GM23338 (cell line): ENCODE measurements at regions not wholly inside any gene's neighbourhood (a gene's known extent, or its start where the extent isn't known, plus 50 kb on each side); places are given as distances from the start of the nearest gene placed in this dataset.

ENCODE experiments used
- ATAC-seq: fragments of 200-7000 bp; cut with Tn5 transposase; 3 replicates; pipeline ENCODE4 v1.9.1; 2020
- DNase-seq: peaks from one replicate; pipeline ENCODE4 v3.0.0-alpha.2; 2015; ENCODE audit warnings: low spot score
- H2AFZ ChIP-seq: fragments of 200-600 bp; sonication (generic); 2 replicates; pipeline ENCODE4 v1.8.0; 2016; ENCODE audit warnings: antibody characterized with exemption, mild to moderate bottlenecking, moderate library complexity
- H3F3A ChIP-seq: fragments of 200-600 bp; sonication (generic); replicated peaks from 2 replicates; pipeline ENCODE4 v1.8.0; 2017; ENCODE audit warnings: antibody characterized with exemption, mixed run types, low read depth
- H3K27ac ChIP-seq: fragments of 200-600 bp; sonication (generic); 2 replicates; pipeline ENCODE4 v1.6.1; 2016; ENCODE audit warnings: low read depth
- H3K27me3 ChIP-seq: fragments of 200-600 bp; sonication (generic); 2 replicates; pipeline ENCODE4 v1.8.0; 2016; ENCODE audit warnings: mild to moderate bottlenecking, mixed run types, moderate library complexity; ENCODE audit not compliant: insufficient read depth
- H3K36me3 ChIP-seq: fragments of 200-600 bp; sonication (generic); 2 replicates; pipeline ENCODE4 v1.8.0; 2016; ENCODE audit warnings: mild to moderate bottlenecking; ENCODE audit not compliant: insufficient read depth
- H3K4me1 ChIP-seq: fragments of 200-600 bp; sonication (generic); 2 replicates; pipeline ENCODE4 v1.8.0; 2016; ENCODE audit warnings: mild to moderate bottlenecking, moderate library complexity; ENCODE audit not compliant: insufficient read depth
- H3K4me2 ChIP-seq: fragments of 200-600 bp; sonication (generic); 2 replicates; pipeline ENCODE4 v1.7.1; 2017; ENCODE audit warnings: mixed run types
- H3K4me3 ChIP-seq: fragments of 200-600 bp; sonication (generic); 2 replicates; pipeline ENCODE4 v1.6.1; 2016; ENCODE audit warnings: mixed run types
- H3K79me2 ChIP-seq: fragments of 200-600 bp; sonication (generic); replicated peaks from 2 replicates; pipeline ENCODE4 v1.8.0; 2017; ENCODE audit warnings: mild to moderate bottlenecking; ENCODE audit not compliant: insufficient read depth
- H3K9me2 ChIP-seq: fragments of 200-600 bp; sonication (generic); 2 replicates; pipeline ENCODE4 v1.8.0; 2017; ENCODE audit not compliant: insufficient read depth
- H4K20me1 ChIP-seq: fragments of 200-600 bp; sonication (generic); replicated peaks from 2 replicates; pipeline ENCODE4 v1.8.0; 2017; ENCODE audit warnings: mild to moderate bottlenecking; ENCODE audit not compliant: insufficient read depth
- H3K27ac Mint-ChIP-seq: 2 replicates; pipeline ENCODE4 v1.8.0; 2020; ENCODE audit warnings: inconsistent platforms, mild to moderate bottlenecking, moderate library complexity, mixed read lengths
- H3K27me3 Mint-ChIP-seq: 3 replicates; pipeline ENCODE4 v1.8.0; 2022; ENCODE audit warnings: low read depth, mild to moderate bottlenecking, moderate library complexity, mixed read lengths, inconsistent platforms; ENCODE audit not compliant: insufficient read depth, poor library complexity
- H3K36me3 Mint-ChIP-seq: 3 replicates; pipeline ENCODE4 v1.8.0; 2021; ENCODE audit warnings: low read depth, mild to moderate bottlenecking, inconsistent platforms, moderate library complexity, mixed read lengths
- H3K4me1 Mint-ChIP-seq: 3 replicates; pipeline ENCODE4 v1.8.0; 2020; ENCODE audit warnings: mild to moderate bottlenecking, inconsistent platforms, mixed read lengths
- H3K4me3 Mint-ChIP-seq: 3 replicates; pipeline ENCODE4 v1.8.0; 2021; ENCODE audit warnings: moderate library complexity, mild to moderate bottlenecking, inconsistent platforms, mixed read lengths
- H3K9me3 Mint-ChIP-seq: 3 replicates; pipeline ENCODE4 v1.8.0; 2020; ENCODE audit warnings: moderate library complexity, mild to moderate bottlenecking, inconsistent platforms, mixed read lengths
- CREB1 ChIP-seq: fragments of 250-450 bp; sonication (Bioruptor Pico); IDR thresholded peaks from 2 replicates; pipeline ENCODE4 v1.5.0; 2020; ENCODE audit warnings: low read depth, mild to moderate bottlenecking, moderate library complexity
- CTCF ChIP-seq, 2 experiments: fragments of 200-600 bp in 1 of 2; sonication (generic) in 1 of 2; conservative IDR thresholded peaks; 2 replicates each; pipeline versions ENCODE4 v1.5.1 to v1.6.1; 2016 to 2017; ENCODE audit warnings: antibody characterized with exemption in 2 of 2, low read depth in 2 of 2, mild to moderate bottlenecking in 2 of 2, moderate library complexity in 1 of 2
- EZH2 ChIP-seq: fragments of 200-600 bp; sonication (generic); IDR thresholded peaks from one replicate; pipeline ENCODE4 v1.8.0; 2017; ENCODE audit warnings: antibody characterized with exemption, mild to moderate bottlenecking, low read depth; ENCODE audit not compliant: unreplicated experiment
- EZH2phosphoT487 ChIP-seq: fragments of 200-600 bp; sonication (generic); IDR thresholded peaks from one replicate; pipeline ENCODE4 v1.8.1; 2018; ENCODE audit warnings: antibody characterized with exemption; ENCODE audit not compliant: unreplicated experiment
- JUNB ChIP-seq: IDR thresholded peaks from one replicate; pipeline ENCODE4 v1.6.1; 2016; ENCODE audit warnings: antibody characterized with exemption; ENCODE audit not compliant: unreplicated experiment
- NANOG ChIP-seq: IDR thresholded peaks from 2 replicates; pipeline ENCODE4 v1.6.1; 2016; ENCODE audit warnings: antibody characterized with exemption, borderline replicate concordance
- POLR2AphosphoS5 ChIP-seq: IDR thresholded peaks from 2 replicates; pipeline ENCODE4 v1.6.1; 2016; ENCODE audit warnings: antibody characterized with exemption, low read depth
- ZNF462 ChIP-seq: fragments of 250-450 bp; sonication (Bioruptor Pico); IDR thresholded peaks from 2 replicates; pipeline ENCODE4 v1.5.0; 2020; ENCODE audit warnings: mild to moderate bottlenecking, moderate library complexity

- H3K27me3 Mint-ChIP-seq = peaks cover 3% of the 10 kb centered on the region
- DNase-seq = no peak
- no peak overlapping the region for H3K4me3 ChIP-seq
- H3K27ac ChIP-seq = no peak overlapping the region
- TF ChIP-seq POLR2AphosphoS5 = no peak
- TF ChIP-seq CTCF (conservative IDR thresholded peaks at IDR 0.05; ENCODE audit: low read depth in 2 of 2) = no peak
- TF ChIP-seq EZH2 = no peak
- no peak for TF ChIP-seq NANOG
- TF ChIP-seq JUNB = no peak
- no peak for TF ChIP-seq CREB1
- no peak for TF ChIP-seq EZH2phosphoT487
- TF ChIP-seq ZNF462 (CRISPR knock-in tag) = no peak
- peaks cover 3% of the 10 kb centered on the region; the same call in 1 of the 3 replicates for H3K36me3 Mint-ChIP-seq
- H3K4me1 ChIP-seq = no peaks in the 10 kb centered on the region
- ATAC-seq = no peak
- no peak overlapping the region for H3K4me3 Mint-ChIP-seq
- no peaks in the 10 kb centered on the region for H3F3A ChIP-seq
- H3K79me2 ChIP-seq = no peaks in the 10 kb centered on the region
- no peaks in the 10 kb centered on the region for H3K9me2 ChIP-seq
- H3K27ac Mint-ChIP-seq = no peak overlapping the region
- H4K20me1 ChIP-seq = no peaks in the 10 kb centered on the region
- peaks cover 7% of the 10 kb centered on the region for H3K4me1 Mint-ChIP-seq
- peaks cover 7% of the 10 kb centered on the region; the same call in 1 of the 3 replicates for H3K9me3 Mint-ChIP-seq
- no peaks in the 10 kb centered on the region for H3K27me3 ChIP-seq
- no peak overlapping the region for H2AFZ ChIP-seq
- H3K36me3 ChIP-seq = no peaks in the 10 kb centered on the region
- no peak overlapping the region for H3K4me2 ChIP-seq
Observed at GRCh38 chr4:108297605-108298004, 128.9 kb upstream of the LEF1 start.
